B cell (primary cell): ENCODE measurements at regions not wholly inside any gene's neighbourhood (a gene's known extent, or its start where the extent isn't known, plus 50 kb on each side); places are given as distances from the start of the nearest gene placed in this dataset.

Experiments used
- EZH2 ChIP-seq: IDR thresholded peaks from 2 replicates; pipeline ENCODE4 v1.6.1; 2012; ENCODE audit warnings: borderline replicate concordance, low read depth, mild to moderate bottlenecking, moderate library complexity, low read length; ENCODE audit not compliant: insufficient read depth, poor library complexity, severe bottlenecking
- TF ChIP-seq, protein P1 (sequence below): fragments of 200-600 bp; IDR thresholded peaks from one replicate; pipeline ENCODE4 v1.8.0; 2022; ENCODE audit warnings: antibody characterized with exemption, mild to moderate bottlenecking

DNA sequence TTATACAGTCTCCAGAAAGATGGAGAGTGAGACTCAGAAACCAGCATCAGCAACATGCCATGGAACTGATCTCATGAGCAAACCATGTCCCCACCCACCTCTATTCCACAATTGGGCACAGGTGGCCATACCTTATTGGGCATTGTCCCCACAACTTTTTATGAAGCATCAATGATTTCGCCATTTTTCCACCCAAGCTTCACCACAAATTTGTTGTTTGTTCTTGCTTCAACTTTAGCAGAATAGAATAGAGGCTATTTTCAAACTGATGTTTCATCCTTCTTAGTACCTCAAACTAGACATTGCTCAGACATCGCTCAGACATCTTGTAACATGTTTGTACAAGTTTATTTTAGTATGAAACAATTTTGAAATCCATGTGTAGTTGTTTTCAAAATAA is 112.5 kb upstream of the TMTC2 start:
- TF ChIP-seq, protein P1, sequence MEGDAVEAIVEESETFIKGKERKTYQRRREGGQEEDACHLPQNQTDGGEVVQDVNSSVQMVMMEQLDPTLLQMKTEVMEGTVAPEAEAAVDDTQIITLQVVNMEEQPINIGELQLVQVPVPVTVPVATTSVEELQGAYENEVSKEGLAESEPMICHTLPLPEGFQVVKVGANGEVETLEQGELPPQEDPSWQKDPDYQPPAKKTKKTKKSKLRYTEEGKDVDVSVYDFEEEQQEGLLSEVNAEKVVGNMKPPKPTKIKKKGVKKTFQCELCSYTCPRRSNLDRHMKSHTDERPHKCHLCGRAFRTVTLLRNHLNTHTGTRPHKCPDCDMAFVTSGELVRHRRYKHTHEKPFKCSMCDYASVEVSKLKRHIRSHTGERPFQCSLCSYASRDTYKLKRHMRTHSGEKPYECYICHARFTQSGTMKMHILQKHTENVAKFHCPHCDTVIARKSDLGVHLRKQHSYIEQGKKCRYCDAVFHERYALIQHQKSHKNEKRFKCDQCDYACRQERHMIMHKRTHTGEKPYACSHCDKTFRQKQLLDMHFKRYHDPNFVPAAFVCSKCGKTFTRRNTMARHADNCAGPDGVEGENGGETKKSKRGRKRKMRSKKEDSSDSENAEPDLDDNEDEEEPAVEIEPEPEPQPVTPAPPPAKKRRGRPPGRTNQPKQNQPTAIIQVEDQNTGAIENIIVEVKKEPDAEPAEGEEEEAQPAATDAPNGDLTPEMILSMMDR = no peak
- TF ChIP-seq EZH2 = no peak
